ENCODE measurements at regions not wholly inside any gene's neighbourhood (a gene's known extent, or its start where the extent isn't known, plus 50 kb on each side); places are given as distances from the start of the nearest gene placed in this dataset.

DNA sequence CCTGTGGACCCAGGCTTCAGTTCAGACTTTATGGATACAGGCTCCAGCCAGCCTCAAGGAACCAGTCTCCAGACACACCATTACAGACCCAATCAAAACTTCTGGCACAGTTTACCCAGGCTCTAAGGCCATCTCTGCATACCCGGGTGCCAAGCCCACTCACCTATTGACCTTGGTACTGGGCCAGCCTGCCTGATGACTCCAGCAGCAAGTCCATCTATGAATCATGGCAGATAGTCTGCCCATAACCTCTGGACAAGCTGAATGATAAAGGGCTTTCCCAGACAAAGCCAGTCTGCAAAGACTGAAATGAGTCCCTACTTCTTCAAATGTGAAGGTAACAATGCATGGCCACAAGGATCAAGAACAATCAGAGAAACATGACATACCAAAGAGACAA lies 1327.1 kb upstream of the C9orf72 start:
- DNase-seq = no peak
- Histone ChIP-seq H3K36me3 (no peaks in the 10 kb centered on the region), H3K27me3 (no peaks in the 10 kb centered on the region), H3K9me3 (no peaks in the 10 kb centered on the region), H3K4me1 (no peaks in the 10 kb centered on the region), H3K4me3 (replicated peaks in 1 of 3) (no peak overlapping the region), H3K27ac (no peak overlapping the region)
- WGBS, 2 donors = 0 to 91% methylated on average over 1 of the region's 1 CpG
- intact Hi-C loops (cut with DNase I) = no loop called here
- TF ChIP-seq, protein P1, sequence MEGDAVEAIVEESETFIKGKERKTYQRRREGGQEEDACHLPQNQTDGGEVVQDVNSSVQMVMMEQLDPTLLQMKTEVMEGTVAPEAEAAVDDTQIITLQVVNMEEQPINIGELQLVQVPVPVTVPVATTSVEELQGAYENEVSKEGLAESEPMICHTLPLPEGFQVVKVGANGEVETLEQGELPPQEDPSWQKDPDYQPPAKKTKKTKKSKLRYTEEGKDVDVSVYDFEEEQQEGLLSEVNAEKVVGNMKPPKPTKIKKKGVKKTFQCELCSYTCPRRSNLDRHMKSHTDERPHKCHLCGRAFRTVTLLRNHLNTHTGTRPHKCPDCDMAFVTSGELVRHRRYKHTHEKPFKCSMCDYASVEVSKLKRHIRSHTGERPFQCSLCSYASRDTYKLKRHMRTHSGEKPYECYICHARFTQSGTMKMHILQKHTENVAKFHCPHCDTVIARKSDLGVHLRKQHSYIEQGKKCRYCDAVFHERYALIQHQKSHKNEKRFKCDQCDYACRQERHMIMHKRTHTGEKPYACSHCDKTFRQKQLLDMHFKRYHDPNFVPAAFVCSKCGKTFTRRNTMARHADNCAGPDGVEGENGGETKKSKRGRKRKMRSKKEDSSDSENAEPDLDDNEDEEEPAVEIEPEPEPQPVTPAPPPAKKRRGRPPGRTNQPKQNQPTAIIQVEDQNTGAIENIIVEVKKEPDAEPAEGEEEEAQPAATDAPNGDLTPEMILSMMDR (IDR thresholded peaks at IDR 0.05) = no peak
- no peak for TF ChIP-seq POLR2A (IDR thresholded peaks at IDR 0.05)

DNA sequence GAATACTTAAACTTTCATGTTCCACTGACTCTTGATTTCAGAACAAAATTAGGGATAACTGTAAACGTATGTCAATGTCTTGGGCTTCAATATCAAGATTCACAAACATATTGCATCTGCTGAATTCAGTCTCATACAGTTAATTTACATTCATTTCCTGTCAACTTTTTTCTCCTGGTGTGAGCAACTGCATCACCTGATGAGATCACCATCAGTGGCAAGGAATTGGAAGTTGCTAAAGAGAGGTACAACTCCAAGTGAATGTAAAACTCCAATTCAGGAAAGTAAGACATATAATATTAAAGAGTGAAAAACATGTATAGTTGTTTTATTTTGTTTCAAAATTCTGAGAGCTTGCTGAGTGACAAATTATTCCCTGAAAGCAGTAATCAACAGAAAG lies 1336.2 kb upstream of the C9orf72 start:
- no peak for DNase-seq
- no peaks in the 10 kb centered on the region for H3K9me3 ChIP-seq
- no peaks in the 10 kb centered on the region for H3K4me1 ChIP-seq
- H3K36me3 ChIP-seq = no peaks in the 10 kb centered on the region
- no peak overlapping the region for H3K4me3 ChIP-seq (replicated peaks in 1 of 3)
- H3K27ac ChIP-seq = no peak overlapping the region
- intact Hi-C loops (cut with DNase I) = no loop called here
- no peak for TF ChIP-seq POLR2A (IDR thresholded peaks at IDR 0.05)
- TF ChIP-seq, protein P1 (IDR thresholded peaks at IDR 0.05) = no peak
- H3K27me3 ChIP-seq = no peaks in the 10 kb centered on the region
- 69 to 86% methylated on average over 1 of the region's 1 CpG for WGBS, 2 donors

DNA sequence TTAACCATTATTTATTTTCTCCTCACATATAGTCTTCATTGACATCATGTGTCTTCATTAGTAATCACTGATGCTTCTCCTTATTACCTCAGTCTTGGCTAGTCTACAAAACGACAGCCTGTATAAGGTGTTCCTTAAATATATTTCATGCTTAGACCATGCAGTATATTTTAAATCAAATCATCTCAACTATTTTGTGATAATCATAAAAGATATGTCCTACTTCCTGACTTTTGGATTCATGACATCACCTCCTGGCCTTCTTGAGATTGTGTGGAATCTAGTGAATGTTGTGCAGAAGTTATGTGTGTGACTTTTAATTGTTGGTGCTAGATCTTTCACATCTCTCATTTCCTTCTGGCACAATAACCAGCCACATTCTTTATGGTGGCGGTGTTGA lies 1339.3 kb upstream of the C9orf72 start:
- H3K4me1 ChIP-seq = no peaks in the 10 kb centered on the region
- H3K27me3 ChIP-seq = no peaks in the 10 kb centered on the region
- no peak for DNase-seq
- H3K36me3 ChIP-seq = no peaks in the 10 kb centered on the region
- TF ChIP-seq POLR2A (IDR thresholded peaks at IDR 0.05) = no peak
- TF ChIP-seq, protein P1 (IDR thresholded peaks at IDR 0.05) = no peak
- H3K9me3 ChIP-seq = no peaks in the 10 kb centered on the region
- H3K4me3 ChIP-seq (replicated peaks in 1 of 3) = no peak overlapping the region
- H3K27ac ChIP-seq = no peak overlapping the region
- intact Hi-C loops (cut with DNase I) = no loop called here
- WGBS, 2 donors = 86 to 91% methylated on average over 2 of the region's 2 CpGs

- DNase-seq = no peak
- no peaks in the 10 kb centered on the region for H3K4me1 ChIP-seq
- no peaks in the 10 kb centered on the region for H3K27me3 ChIP-seq
- no peak overlapping the region for H3K27ac ChIP-seq
- no peak overlapping the region for H3K4me3 ChIP-seq (replicated peaks in 1 of 3)
- no peaks in the 10 kb centered on the region for H3K36me3 ChIP-seq
- no peaks in the 10 kb centered on the region for H3K9me3 ChIP-seq
- intact Hi-C loops (cut with DNase I) = no loop called here
- 65 to 87% methylated on average over 2 of the region's 2 CpGs for WGBS, 2 donors
- no peak for TF ChIP-seq POLR2A (IDR thresholded peaks at IDR 0.05)
- TF ChIP-seq, protein P1 (IDR thresholded peaks at IDR 0.05) = no peak
These were observed 1342.1 kb upstream of the C9orf72 start for GRCh38 chr9:28915202-28915930.

- 67 to 74% methylated on average over 3 of the region's 3 CpGs for WGBS, 2 donors
- H3K27me3 ChIP-seq = no peaks in the 10 kb centered on the region
- H3K9me3 ChIP-seq = no peaks in the 10 kb centered on the region
- no peaks in the 10 kb centered on the region for H3K36me3 ChIP-seq
- TF ChIP-seq, protein P1 (IDR thresholded peaks at IDR 0.05) = no peak
- no peak for TF ChIP-seq POLR2A (IDR thresholded peaks at IDR 0.05)
- no peaks in the 10 kb centered on the region for H3K4me1 ChIP-seq
- no peak overlapping the region for H3K27ac ChIP-seq
- no peak overlapping the region for H3K4me3 ChIP-seq (replicated peaks in 1 of 3)
- DNase-seq = no peak
- intact Hi-C loops (cut with DNase I) = no loop called here
These were observed 1343.1 kb upstream of the C9orf72 start for GRCh38 chr9:28916348-28916747.

All from thyroid gland (tissue), 4 donors.